GM23338 (cell line): ENCODE measurements at regions not wholly inside any gene's neighbourhood (a gene's known extent, or its start where the extent isn't known, plus 50 kb on each side); places are given as distances from the start of the nearest gene placed in this dataset.

Source experiments
- ATAC-seq: fragments of 200-7000 bp; cut with Tn5 transposase; 3 replicates; pipeline ENCODE4 v1.9.1; 2020
- DNase-seq: peaks from one replicate; pipeline ENCODE4 v3.0.0-alpha.2; 2015; ENCODE audit warnings: low spot score
- H2AFZ ChIP-seq: fragments of 200-600 bp; sonication (generic); 2 replicates; pipeline ENCODE4 v1.8.0; 2016; ENCODE audit warnings: antibody characterized with exemption, mild to moderate bottlenecking, moderate library complexity
- H3F3A ChIP-seq: fragments of 200-600 bp; sonication (generic); replicated peaks from 2 replicates; pipeline ENCODE4 v1.8.0; 2017; ENCODE audit warnings: antibody characterized with exemption, mixed run types, low read depth
- H3K27ac ChIP-seq: fragments of 200-600 bp; sonication (generic); 2 replicates; pipeline ENCODE4 v1.6.1; 2016; ENCODE audit warnings: low read depth
- H3K27me3 ChIP-seq: fragments of 200-600 bp; sonication (generic); 2 replicates; pipeline ENCODE4 v1.8.0; 2016; ENCODE audit warnings: mild to moderate bottlenecking, mixed run types, moderate library complexity; ENCODE audit not compliant: insufficient read depth
- H3K36me3 ChIP-seq: fragments of 200-600 bp; sonication (generic); 2 replicates; pipeline ENCODE4 v1.8.0; 2016; ENCODE audit warnings: mild to moderate bottlenecking; ENCODE audit not compliant: insufficient read depth
- H3K4me1 ChIP-seq: fragments of 200-600 bp; sonication (generic); 2 replicates; pipeline ENCODE4 v1.8.0; 2016; ENCODE audit warnings: mild to moderate bottlenecking, moderate library complexity; ENCODE audit not compliant: insufficient read depth
- H3K4me2 ChIP-seq: fragments of 200-600 bp; sonication (generic); 2 replicates; pipeline ENCODE4 v1.7.1; 2017; ENCODE audit warnings: mixed run types
- H3K4me3 ChIP-seq: fragments of 200-600 bp; sonication (generic); 2 replicates; pipeline ENCODE4 v1.6.1; 2016; ENCODE audit warnings: mixed run types
- H3K79me2 ChIP-seq: fragments of 200-600 bp; sonication (generic); replicated peaks from 2 replicates; pipeline ENCODE4 v1.8.0; 2017; ENCODE audit warnings: mild to moderate bottlenecking; ENCODE audit not compliant: insufficient read depth
- H3K9me2 ChIP-seq: fragments of 200-600 bp; sonication (generic); 2 replicates; pipeline ENCODE4 v1.8.0; 2017; ENCODE audit not compliant: insufficient read depth
- H4K20me1 ChIP-seq: fragments of 200-600 bp; sonication (generic); replicated peaks from 2 replicates; pipeline ENCODE4 v1.8.0; 2017; ENCODE audit warnings: mild to moderate bottlenecking; ENCODE audit not compliant: insufficient read depth
- H3K27ac Mint-ChIP-seq: 2 replicates; pipeline ENCODE4 v1.8.0; 2020; ENCODE audit warnings: inconsistent platforms, mild to moderate bottlenecking, moderate library complexity, mixed read lengths
- H3K27me3 Mint-ChIP-seq: 3 replicates; pipeline ENCODE4 v1.8.0; 2022; ENCODE audit warnings: low read depth, mild to moderate bottlenecking, moderate library complexity, mixed read lengths, inconsistent platforms; ENCODE audit not compliant: insufficient read depth, poor library complexity
- H3K36me3 Mint-ChIP-seq: 3 replicates; pipeline ENCODE4 v1.8.0; 2021; ENCODE audit warnings: low read depth, mild to moderate bottlenecking, inconsistent platforms, moderate library complexity, mixed read lengths
- H3K4me1 Mint-ChIP-seq: 3 replicates; pipeline ENCODE4 v1.8.0; 2020; ENCODE audit warnings: mild to moderate bottlenecking, inconsistent platforms, mixed read lengths
- H3K4me3 Mint-ChIP-seq: 3 replicates; pipeline ENCODE4 v1.8.0; 2021; ENCODE audit warnings: moderate library complexity, mild to moderate bottlenecking, inconsistent platforms, mixed read lengths
- H3K9me3 Mint-ChIP-seq: 3 replicates; pipeline ENCODE4 v1.8.0; 2020; ENCODE audit warnings: moderate library complexity, mild to moderate bottlenecking, inconsistent platforms, mixed read lengths
- CREB1 ChIP-seq: fragments of 250-450 bp; sonication (Bioruptor Pico); IDR thresholded peaks from 2 replicates; pipeline ENCODE4 v1.5.0; 2020; ENCODE audit warnings: low read depth, mild to moderate bottlenecking, moderate library complexity
- EZH2 ChIP-seq: fragments of 200-600 bp; sonication (generic); IDR thresholded peaks from one replicate; pipeline ENCODE4 v1.8.0; 2017; ENCODE audit warnings: antibody characterized with exemption, mild to moderate bottlenecking, low read depth; ENCODE audit not compliant: unreplicated experiment
- EZH2phosphoT487 ChIP-seq: fragments of 200-600 bp; sonication (generic); IDR thresholded peaks from one replicate; pipeline ENCODE4 v1.8.1; 2018; ENCODE audit warnings: antibody characterized with exemption; ENCODE audit not compliant: unreplicated experiment
- JUNB ChIP-seq: IDR thresholded peaks from one replicate; pipeline ENCODE4 v1.6.1; 2016; ENCODE audit warnings: antibody characterized with exemption; ENCODE audit not compliant: unreplicated experiment
- NANOG ChIP-seq: IDR thresholded peaks from 2 replicates; pipeline ENCODE4 v1.6.1; 2016; ENCODE audit warnings: antibody characterized with exemption, borderline replicate concordance
- POLR2AphosphoS5 ChIP-seq: IDR thresholded peaks from 2 replicates; pipeline ENCODE4 v1.6.1; 2016; ENCODE audit warnings: antibody characterized with exemption, low read depth
- STAT1 ChIP-seq: IDR thresholded peaks from one replicate; pipeline ENCODE4 v1.6.1; 2016; ENCODE audit warnings: antibody characterized with exemption; ENCODE audit not compliant: unreplicated experiment
- ZNF114 ChIP-seq: fragments of 250-450 bp; sonication (Bioruptor Pico); IDR thresholded peaks from 2 replicates; pipeline ENCODE4 v1.5.0; 2020; ENCODE audit warnings: mild to moderate bottlenecking, moderate library complexity
- ZNF331 ChIP-seq: fragments of 250-450 bp; sonication (Bioruptor Pico); IDR thresholded peaks from 2 replicates; pipeline ENCODE4 v1.5.0; 2020; ENCODE audit warnings: low read depth, mild to moderate bottlenecking, moderate library complexity
- TF ChIP-seq, protein P1 (sequence below), 2 experiments: fragments of 200-600 bp in 1 of 2; sonication (generic) in 1 of 2; conservative IDR thresholded peaks; 2 replicates each; pipeline versions ENCODE4 v1.5.1 to v1.6.1; 2016 to 2017; ENCODE audit warnings: antibody characterized with exemption in 2 of 2, low read depth in 2 of 2, mild to moderate bottlenecking in 2 of 2, moderate library complexity in 1 of 2
- TF ChIP-seq, protein P2 (sequence below): fragments of 250-450 bp; sonication (Bioruptor Pico); IDR thresholded peaks from 2 replicates; pipeline ENCODE4 v1.5.0; 2020; ENCODE audit warnings: mild to moderate bottlenecking, moderate library complexity
- TF ChIP-seq, protein P3 (sequence below): IDR thresholded peaks from one replicate; pipeline ENCODE4 v1.6.1; 2018; ENCODE audit warnings: antibody characterized with exemption; ENCODE audit not compliant: unreplicated experiment
- TF ChIP-seq, protein P4 (sequence below): IDR thresholded peaks from 2 replicates; pipeline ENCODE4 v1.6.1; 2016; ENCODE audit warnings: antibody characterized with exemption

DNA sequence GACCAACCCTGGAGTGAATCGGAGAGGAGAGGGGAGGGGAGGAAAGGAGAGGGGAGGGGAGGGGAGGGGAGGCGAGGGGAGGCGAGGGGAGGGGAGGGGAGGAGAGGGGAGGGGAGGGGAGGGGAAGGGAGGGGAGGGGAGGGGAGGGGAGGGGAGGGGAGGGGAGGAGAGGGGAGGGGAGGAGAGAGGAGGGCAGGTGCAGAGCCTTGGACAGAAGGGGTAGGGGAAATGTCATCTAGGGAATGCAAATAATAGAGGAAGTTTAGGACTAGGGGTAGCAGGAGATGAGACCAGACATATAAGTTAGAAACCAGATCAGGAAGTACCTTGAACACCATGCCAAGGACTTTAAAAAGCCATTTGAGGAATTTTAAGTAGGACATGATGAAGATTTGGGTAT is 119.8 kb downstream of the RBFOX3 start:
- peaks cover 9% of the 10 kb centered on the region for H3K27me3 Mint-ChIP-seq
- ATAC-seq = no peak

More for the DNA sequence above, 119.8 kb downstream of the RBFOX3 start:
- Histone ChIP-seq H3K4me1 (no peaks in the 10 kb centered on the region), H3K27me3 (no peaks in the 10 kb centered on the region), H4K20me1 (no peaks in the 10 kb centered on the region), H2AFZ (no peak overlapping the region), H3K4me3 (no peak overlapping the region), H3K4me2 (no peak overlapping the region), H3K27ac (no peak overlapping the region), H3F3A (no peaks in the 10 kb centered on the region), H3K36me3 (no peaks in the 10 kb centered on the region), H3K79me2 (no peaks in the 10 kb centered on the region), H3K9me2 (no peaks in the 10 kb centered on the region)
- peaks cover 4% of the 10 kb centered on the region for H3K4me1 Mint-ChIP-seq
- no peak for DNase-seq
- H3K4me3 Mint-ChIP-seq = no peak overlapping the region
- H3K27ac Mint-ChIP-seq = no peak overlapping the region
- H3K36me3 Mint-ChIP-seq = peaks cover 3% of the 10 kb centered on the region; the same call in 2 of the 3 replicates
- TF ChIP-seq JUNB = no peak
- TF ChIP-seq, protein P1, sequence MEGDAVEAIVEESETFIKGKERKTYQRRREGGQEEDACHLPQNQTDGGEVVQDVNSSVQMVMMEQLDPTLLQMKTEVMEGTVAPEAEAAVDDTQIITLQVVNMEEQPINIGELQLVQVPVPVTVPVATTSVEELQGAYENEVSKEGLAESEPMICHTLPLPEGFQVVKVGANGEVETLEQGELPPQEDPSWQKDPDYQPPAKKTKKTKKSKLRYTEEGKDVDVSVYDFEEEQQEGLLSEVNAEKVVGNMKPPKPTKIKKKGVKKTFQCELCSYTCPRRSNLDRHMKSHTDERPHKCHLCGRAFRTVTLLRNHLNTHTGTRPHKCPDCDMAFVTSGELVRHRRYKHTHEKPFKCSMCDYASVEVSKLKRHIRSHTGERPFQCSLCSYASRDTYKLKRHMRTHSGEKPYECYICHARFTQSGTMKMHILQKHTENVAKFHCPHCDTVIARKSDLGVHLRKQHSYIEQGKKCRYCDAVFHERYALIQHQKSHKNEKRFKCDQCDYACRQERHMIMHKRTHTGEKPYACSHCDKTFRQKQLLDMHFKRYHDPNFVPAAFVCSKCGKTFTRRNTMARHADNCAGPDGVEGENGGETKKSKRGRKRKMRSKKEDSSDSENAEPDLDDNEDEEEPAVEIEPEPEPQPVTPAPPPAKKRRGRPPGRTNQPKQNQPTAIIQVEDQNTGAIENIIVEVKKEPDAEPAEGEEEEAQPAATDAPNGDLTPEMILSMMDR (conservative IDR thresholded peaks at IDR 0.05; ENCODE audit: low read depth in 2 of 2) = no peak
- TF ChIP-seq, protein P2, sequence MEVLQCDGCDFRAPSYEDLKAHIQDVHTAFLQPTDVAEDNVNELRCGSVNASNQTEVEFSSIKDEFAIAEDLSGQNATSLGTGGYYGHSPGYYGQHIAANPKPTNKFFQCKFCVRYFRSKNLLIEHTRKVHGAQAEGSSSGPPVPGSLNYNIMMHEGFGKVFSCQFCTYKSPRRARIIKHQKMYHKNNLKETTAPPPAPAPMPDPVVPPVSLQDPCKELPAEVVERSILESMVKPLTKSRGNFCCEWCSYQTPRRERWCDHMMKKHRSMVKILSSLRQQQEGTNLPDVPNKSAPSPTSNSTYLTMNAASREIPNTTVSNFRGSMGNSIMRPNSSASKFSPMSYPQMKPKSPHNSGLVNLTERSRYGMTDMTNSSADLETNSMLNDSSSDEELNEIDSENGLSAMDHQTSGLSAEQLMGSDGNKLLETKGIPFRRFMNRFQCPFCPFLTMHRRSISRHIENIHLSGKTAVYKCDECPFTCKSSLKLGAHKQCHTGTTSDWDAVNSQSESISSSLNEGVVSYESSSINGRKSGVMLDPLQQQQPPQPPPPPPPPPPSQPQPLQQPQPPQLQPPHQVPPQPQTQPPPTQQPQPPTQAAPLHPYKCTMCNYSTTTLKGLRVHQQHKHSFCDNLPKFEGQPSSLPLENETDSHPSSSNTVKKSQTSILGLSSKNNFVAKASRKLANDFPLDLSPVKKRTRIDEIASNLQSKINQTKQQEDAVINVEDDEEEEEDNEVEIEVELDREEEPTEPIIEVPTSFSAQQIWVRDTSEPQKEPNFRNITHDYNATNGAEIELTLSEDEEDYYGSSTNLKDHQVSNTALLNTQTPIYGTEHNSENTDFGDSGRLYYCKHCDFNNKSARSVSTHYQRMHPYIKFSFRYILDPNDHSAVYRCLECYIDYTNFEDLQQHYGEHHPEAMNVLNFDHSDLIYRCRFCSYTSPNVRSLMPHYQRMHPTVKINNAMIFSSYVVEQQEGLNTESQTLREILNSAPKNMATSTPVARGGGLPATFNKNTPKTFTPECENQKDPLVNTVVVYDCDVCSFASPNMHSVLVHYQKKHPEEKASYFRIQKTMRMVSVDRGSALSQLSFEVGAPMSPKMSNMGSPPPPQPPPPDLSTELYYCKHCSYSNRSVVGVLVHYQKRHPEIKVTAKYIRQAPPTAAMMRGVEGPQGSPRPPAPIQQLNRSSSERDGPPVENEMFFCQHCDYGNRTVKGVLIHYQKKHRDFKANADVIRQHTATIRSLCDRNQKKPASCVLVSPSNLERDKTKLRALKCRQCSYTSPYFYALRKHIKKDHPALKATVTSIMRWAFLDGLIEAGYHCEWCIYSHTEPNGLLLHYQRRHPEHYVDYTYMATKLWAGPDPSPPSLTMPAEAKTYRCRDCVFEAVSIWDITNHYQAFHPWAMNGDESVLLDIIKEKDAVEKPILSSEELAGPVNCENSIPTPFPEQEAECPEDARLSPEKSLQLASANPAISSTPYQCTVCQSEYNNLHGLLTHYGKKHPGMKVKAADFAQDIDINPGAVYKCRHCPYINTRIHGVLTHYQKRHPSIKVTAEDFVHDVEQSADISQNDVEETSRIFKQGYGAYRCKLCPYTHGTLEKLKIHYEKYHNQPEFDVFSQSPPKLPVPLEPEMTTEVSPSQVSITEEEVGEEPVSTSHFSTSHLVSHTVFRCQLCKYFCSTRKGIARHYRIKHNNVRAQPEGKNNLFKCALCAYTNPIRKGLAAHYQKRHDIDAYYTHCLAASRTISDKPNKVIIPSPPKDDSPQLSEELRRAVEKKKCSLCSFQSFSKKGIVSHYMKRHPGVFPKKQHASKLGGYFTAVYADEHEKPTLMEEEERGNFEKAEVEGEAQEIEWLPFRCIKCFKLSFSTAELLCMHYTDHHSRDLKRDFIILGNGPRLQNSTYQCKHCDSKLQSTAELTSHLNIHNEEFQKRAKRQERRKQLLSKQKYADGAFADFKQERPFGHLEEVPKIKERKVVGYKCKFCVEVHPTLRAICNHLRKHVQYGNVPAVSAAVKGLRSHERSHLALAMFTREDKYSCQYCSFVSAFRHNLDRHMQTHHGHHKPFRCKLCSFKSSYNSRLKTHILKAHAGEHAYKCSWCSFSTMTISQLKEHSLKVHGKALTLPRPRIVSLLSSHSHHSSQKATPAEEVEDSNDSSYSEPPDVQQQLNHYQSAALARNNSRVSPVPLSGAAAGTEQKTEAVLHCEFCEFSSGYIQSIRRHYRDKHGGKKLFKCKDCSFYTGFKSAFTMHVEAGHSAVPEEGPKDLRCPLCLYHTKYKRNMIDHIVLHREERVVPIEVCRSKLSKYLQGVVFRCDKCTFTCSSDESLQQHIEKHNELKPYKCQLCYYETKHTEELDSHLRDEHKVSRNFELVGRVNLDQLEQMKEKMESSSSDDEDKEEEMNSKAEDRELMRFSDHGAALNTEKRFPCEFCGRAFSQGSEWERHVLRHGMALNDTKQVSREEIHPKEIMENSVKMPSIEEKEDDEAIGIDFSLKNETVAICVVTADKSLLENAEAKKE (CRISPR knock-in tag) = no peak
- no peak for TF ChIP-seq STAT1
- TF ChIP-seq, protein P3, sequence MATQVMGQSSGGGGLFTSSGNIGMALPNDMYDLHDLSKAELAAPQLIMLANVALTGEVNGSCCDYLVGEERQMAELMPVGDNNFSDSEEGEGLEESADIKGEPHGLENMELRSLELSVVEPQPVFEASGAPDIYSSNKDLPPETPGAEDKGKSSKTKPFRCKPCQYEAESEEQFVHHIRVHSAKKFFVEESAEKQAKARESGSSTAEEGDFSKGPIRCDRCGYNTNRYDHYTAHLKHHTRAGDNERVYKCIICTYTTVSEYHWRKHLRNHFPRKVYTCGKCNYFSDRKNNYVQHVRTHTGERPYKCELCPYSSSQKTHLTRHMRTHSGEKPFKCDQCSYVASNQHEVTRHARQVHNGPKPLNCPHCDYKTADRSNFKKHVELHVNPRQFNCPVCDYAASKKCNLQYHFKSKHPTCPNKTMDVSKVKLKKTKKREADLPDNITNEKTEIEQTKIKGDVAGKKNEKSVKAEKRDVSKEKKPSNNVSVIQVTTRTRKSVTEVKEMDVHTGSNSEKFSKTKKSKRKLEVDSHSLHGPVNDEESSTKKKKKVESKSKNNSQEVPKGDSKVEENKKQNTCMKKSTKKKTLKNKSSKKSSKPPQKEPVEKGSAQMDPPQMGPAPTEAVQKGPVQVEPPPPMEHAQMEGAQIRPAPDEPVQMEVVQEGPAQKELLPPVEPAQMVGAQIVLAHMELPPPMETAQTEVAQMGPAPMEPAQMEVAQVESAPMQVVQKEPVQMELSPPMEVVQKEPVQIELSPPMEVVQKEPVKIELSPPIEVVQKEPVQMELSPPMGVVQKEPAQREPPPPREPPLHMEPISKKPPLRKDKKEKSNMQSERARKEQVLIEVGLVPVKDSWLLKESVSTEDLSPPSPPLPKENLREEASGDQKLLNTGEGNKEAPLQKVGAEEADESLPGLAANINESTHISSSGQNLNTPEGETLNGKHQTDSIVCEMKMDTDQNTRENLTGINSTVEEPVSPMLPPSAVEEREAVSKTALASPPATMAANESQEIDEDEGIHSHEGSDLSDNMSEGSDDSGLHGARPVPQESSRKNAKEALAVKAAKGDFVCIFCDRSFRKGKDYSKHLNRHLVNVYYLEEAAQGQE = no peak
- TF ChIP-seq EZH2 = no peak
- TF ChIP-seq ZNF114 (CRISPR knock-in tag) = no peak
- no peak for TF ChIP-seq NANOG
- TF ChIP-seq, protein P4, sequence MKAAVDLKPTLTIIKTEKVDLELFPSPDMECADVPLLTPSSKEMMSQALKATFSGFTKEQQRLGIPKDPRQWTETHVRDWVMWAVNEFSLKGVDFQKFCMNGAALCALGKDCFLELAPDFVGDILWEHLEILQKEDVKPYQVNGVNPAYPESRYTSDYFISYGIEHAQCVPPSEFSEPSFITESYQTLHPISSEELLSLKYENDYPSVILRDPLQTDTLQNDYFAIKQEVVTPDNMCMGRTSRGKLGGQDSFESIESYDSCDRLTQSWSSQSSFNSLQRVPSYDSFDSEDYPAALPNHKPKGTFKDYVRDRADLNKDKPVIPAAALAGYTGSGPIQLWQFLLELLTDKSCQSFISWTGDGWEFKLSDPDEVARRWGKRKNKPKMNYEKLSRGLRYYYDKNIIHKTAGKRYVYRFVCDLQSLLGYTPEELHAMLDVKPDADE = no peak
- TF ChIP-seq POLR2AphosphoS5 = no peak
- no peak for TF ChIP-seq CREB1
- no peak for TF ChIP-seq ZNF331
- no peak for TF ChIP-seq EZH2phosphoT487
- H3K9me3 Mint-ChIP-seq = peaks cover 12% of the 10 kb centered on the region
